ENCODE measurements at regions not wholly inside any gene's neighbourhood (a gene's known extent, or its start where the extent isn't known, plus 50 kb on each side); places are given as distances from the start of the nearest gene placed in this dataset.

DNA sequence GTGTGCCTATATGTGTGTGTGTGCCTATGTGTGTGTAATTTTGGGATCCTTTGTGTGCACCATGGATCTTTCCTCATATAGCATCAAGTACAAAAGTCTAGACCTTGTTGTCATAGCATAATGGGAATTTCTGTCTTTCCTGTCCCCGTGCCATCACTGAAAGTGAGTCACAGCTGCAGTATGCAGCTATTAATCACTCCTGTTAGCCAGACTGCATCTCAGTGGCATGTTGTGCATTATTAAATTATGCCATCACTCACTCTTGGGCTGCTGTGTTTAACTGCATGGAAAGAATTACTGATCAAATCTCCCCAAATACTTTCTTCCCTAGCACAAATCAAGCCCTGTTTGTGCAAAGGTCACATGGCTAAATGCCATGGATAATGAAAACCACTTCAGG lies 92.4 kb downstream of the CBLN1 start:
- Histone ChIP-seq H3K4me3 (no peak overlapping the region), H3K4me1 (no peaks in the 10 kb centered on the region), H3K27ac (replicated peaks in 1 of 4) (no peak overlapping the region), H3K9me3 (peaks cover 0 to 6% (median 0%) of the 10 kb centered on the region in 4 donors), H3K36me3 (no peaks in the 10 kb centered on the region), H3K27me3 (peaks cover 0 to 9% (median 0%) of the 10 kb centered on the region in 4 donors)
- TF ChIP-seq POLR2AphosphoS5 (IDR thresholded peaks at IDR 0.05), result no peak
- no peak for TF ChIP-seq POLR2A (IDR thresholded peaks at IDR 0.05; ENCODE audit: low read depth)
- TF ChIP-seq, protein P1, sequence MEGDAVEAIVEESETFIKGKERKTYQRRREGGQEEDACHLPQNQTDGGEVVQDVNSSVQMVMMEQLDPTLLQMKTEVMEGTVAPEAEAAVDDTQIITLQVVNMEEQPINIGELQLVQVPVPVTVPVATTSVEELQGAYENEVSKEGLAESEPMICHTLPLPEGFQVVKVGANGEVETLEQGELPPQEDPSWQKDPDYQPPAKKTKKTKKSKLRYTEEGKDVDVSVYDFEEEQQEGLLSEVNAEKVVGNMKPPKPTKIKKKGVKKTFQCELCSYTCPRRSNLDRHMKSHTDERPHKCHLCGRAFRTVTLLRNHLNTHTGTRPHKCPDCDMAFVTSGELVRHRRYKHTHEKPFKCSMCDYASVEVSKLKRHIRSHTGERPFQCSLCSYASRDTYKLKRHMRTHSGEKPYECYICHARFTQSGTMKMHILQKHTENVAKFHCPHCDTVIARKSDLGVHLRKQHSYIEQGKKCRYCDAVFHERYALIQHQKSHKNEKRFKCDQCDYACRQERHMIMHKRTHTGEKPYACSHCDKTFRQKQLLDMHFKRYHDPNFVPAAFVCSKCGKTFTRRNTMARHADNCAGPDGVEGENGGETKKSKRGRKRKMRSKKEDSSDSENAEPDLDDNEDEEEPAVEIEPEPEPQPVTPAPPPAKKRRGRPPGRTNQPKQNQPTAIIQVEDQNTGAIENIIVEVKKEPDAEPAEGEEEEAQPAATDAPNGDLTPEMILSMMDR (IDR thresholded peaks at IDR 0.05), result no peak
- no peak for TF ChIP-seq EP300 (IDR thresholded peaks at IDR 0.05)
- intact Hi-C loops (cut with DNase I), result no loop called here
- 58% methylated on average over 1 of the region's 1 CpG for WGBS
- DNase-seq (ENCODE audit: extremely low spot score), result no peak

DNA sequence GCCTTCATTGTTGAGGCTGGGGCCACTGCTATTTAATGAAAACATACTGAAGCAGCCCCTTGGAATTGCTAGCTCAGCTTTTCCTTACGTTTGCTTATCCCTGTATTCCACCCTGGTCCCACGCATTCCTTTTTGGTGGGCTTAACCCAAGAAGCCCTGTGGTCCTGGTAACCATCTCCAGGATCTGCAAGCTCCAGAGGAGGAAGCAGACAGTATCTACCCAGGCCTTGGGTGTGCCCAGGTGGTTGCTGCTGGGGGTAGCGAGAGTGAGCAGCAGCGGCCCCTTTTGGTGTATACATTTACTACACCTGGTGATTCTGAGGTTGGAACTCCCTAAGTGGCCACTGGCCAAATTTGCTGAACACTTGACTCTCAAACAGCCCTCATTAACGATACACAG lies 97.7 kb downstream of the CBLN1 start:
- peaks cover 0 to 6% (median 0%) of the 10 kb centered on the region in 4 donors for H3K9me3 ChIP-seq
- intact Hi-C loops (cut with DNase I), result no loop called here
- H3K4me3 ChIP-seq, result no peak overlapping the region
- H3K27ac ChIP-seq (replicated peaks in 1 of 4), result no peak overlapping the region
- DNase-seq (ENCODE audit: extremely low spot score), result no peak
- TF ChIP-seq, protein P1 (IDR thresholded peaks at IDR 0.05), result no peak
- no peak for TF ChIP-seq POLR2AphosphoS5 (IDR thresholded peaks at IDR 0.05)
- no peak for TF ChIP-seq POLR2A (IDR thresholded peaks at IDR 0.05; ENCODE audit: low read depth)
- TF ChIP-seq EP300 (IDR thresholded peaks at IDR 0.05), result no peak
- 24% methylated on average over 5 of the region's 5 CpGs for WGBS
- no peaks in the 10 kb centered on the region for H3K36me3 ChIP-seq
- H3K4me1 ChIP-seq, result peaks cover 0 to 3% (median 0%) of the 10 kb centered on the region in 4 donors
- H3K27me3 ChIP-seq, result peaks cover 0 to 8% (median 0%) of the 10 kb centered on the region in 4 donors

DNA sequence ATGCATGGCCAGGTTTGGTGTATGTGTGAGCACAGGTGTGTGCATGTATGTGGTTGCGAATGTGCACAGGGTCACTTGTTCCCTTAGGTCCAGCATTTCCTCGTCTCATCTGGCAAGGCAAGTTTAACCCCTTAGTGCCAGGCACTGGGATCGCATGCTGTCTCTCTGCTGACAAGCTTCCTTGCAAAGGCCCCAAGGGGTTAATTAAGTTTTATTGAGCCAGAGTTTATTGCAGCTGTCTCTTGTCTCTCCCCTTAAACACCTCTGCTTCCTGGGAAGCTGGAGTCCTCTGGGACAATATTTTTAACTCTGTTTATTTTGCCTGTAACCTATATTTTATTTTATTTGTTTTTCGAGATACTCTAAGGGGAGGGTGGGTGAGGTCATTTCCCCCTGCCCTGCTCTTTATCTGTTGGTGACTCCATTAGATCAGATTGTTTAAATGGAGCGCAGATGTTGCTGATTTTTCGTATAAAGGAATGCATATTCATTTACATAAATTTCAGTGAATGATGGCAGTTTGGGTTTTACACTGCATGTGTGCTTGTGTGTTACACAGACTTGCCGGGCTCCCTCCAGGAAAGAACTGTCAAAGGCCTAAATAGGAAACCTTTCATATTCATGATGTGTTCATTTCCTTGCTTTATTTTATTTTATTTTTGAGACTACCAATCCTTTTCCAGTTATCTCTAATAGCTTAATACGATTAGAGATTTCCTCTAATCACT lies 99.7 kb downstream of the CBLN1 start:
- Histone ChIP-seq H3K36me3 (no peaks in the 10 kb centered on the region), H3K4me3 (no peak overlapping the region), H3K27ac (replicated peaks in 1 of 4) (no peak overlapping the region), H3K9me3 (no peaks in the 10 kb centered on the region), H3K4me1 (peaks cover 0 to 3% (median 0%) of the 10 kb centered on the region in 4 donors), H3K27me3 (peaks cover 0 to 12% (median 0%) of the 10 kb centered on the region in 4 donors)
- TF ChIP-seq POLR2AphosphoS5 (IDR thresholded peaks at IDR 0.05) (no peak), POLR2A (IDR thresholded peaks at IDR 0.05; ENCODE audit: low read depth) (no peak), EP300 (IDR thresholded peaks at IDR 0.05) (no peak)
- TF ChIP-seq, protein P1 (IDR thresholded peaks at IDR 0.05), result no peak
- intact Hi-C loops (cut with DNase I), result no loop called here
- 29% methylated on average over 7 of the region's 8 CpGs for WGBS
- DNase-seq (ENCODE audit: extremely low spot score), result no peak

- H3K4me1 ChIP-seq, result peaks cover 0 to 3% (median 0%) of the 10 kb centered on the region in 4 donors
- no peaks in the 10 kb centered on the region for H3K9me3 ChIP-seq
- H3K27ac ChIP-seq (replicated peaks in 1 of 4), result no peak overlapping the region
- no peak for TF ChIP-seq POLR2A (IDR thresholded peaks at IDR 0.05; ENCODE audit: low read depth)
- TF ChIP-seq POLR2AphosphoS5 (IDR thresholded peaks at IDR 0.05), result no peak
- TF ChIP-seq, protein P1 (IDR thresholded peaks at IDR 0.05), result no peak
- TF ChIP-seq EP300 (IDR thresholded peaks at IDR 0.05), result no peak
- no peaks in the 10 kb centered on the region for H3K36me3 ChIP-seq
- H3K27me3 ChIP-seq, result peaks cover 0 to 12% (median 0%) of the 10 kb centered on the region in 4 donors
- no peak overlapping the region for H3K4me3 ChIP-seq
- WGBS, result 68% methylated on average over 4 of the region's 4 CpGs
- no peak for DNase-seq (ENCODE audit: extremely low spot score)
- intact Hi-C loops (cut with DNase I), result no loop called here
Measured at GRCh38 chr16:49179714-49180330, 101.8 kb downstream of the CBLN1 start.
